HEK293 (cell line): ENCODE measurements at regions not wholly inside any gene's neighbourhood (a gene's known extent, or its start where the extent isn't known, plus 50 kb on each side); places are given as distances from the start of the nearest gene placed in this dataset.

Source experiments
- BCL11B ChIP-seq: fragments of 450-650 bp; formaldehyde crosslinking; IDR thresholded peaks from 2 replicates; pipeline ENCODE4 v1.5.1; 2016; ENCODE audit warnings: low read depth, missing biosample characterization, missing genetic modification characterization
- TRIM28 ChIP-seq: IDR thresholded peaks from 2 replicates; pipeline ENCODE4 v1.6.1; 2011; ENCODE audit warnings: low read length, control low read depth, borderline replicate concordance
- ZBTB7A ChIP-seq: fragments of 450-650 bp; formaldehyde crosslinking; IDR thresholded peaks from 2 replicates; pipeline ENCODE4 v1.5.1; 2016; ENCODE audit warnings: low read depth, missing biosample characterization, missing genetic modification characterization
- ZIC2 ChIP-seq: fragments of 450-650 bp; formaldehyde crosslinking; IDR thresholded peaks from 2 replicates; pipeline ENCODE4 v1.5.1; 2016; ENCODE audit warnings: missing biosample characterization, missing genetic modification characterization
- ZNF274 ChIP-seq, 2 experiments: fragments of 200-500 bp in 1 of 2; fragments of 450-650 bp in 1 of 2; sonication (Bioruptor generic) in 1 of 2; formaldehyde crosslinking in 1 of 2; IDR thresholded peaks; 2 replicates each; pipeline versions ENCODE4 v1.5.1 to v1.6.1; 2014 to 2016; ENCODE audit warnings: borderline replicate concordance in 1 of 2, inconsistent platforms in 1 of 2, low read length in 1 of 2, missing biosample characterization in 1 of 2, missing genetic modification characterization in 1 of 2
- ZNF404 ChIP-seq: fragments of 450-650 bp; formaldehyde crosslinking; IDR thresholded peaks from 2 replicates; pipeline ENCODE4 v1.5.1; 2017; ENCODE audit warnings: missing biosample characterization, missing genetic modification characterization
- ZNF558 ChIP-seq: fragments of 450-650 bp; formaldehyde crosslinking; IDR thresholded peaks from 2 replicates; pipeline ENCODE4 v1.5.1; 2016; ENCODE audit warnings: missing biosample characterization, missing genetic modification characterization
- ZNF571 ChIP-seq: fragments of 450-650 bp; formaldehyde crosslinking; IDR thresholded peaks from 2 replicates; pipeline ENCODE4 v1.5.0; 2017; ENCODE audit warnings: missing biosample characterization, missing genetic modification characterization
- ZNF76 ChIP-seq: fragments of 450-650 bp; formaldehyde crosslinking; IDR thresholded peaks from 2 replicates; pipeline ENCODE4; 2016; ENCODE audit warnings: low read depth, missing biosample characterization, missing genetic modification characterization, borderline replicate concordance
- TF ChIP-seq, protein P1 (sequence below): fragments of 450-650 bp; formaldehyde crosslinking; IDR thresholded peaks from 2 replicates; pipeline ENCODE4 v1.5.1; 2017; ENCODE audit warnings: missing biosample characterization, missing genetic modification characterization
- TF ChIP-seq, protein P2 (sequence below): fragments of 450-650 bp; formaldehyde crosslinking; IDR thresholded peaks from 2 replicates; pipeline ENCODE4 v1.5.1; 2016; ENCODE audit warnings: missing biosample characterization, missing genetic modification characterization
- TF ChIP-seq, protein P3 (sequence below): fragments of 450-650 bp; formaldehyde crosslinking; conservative IDR thresholded peaks from 2 replicates; pipeline ENCODE4 v1.5.1; 2016; ENCODE audit warnings: low read depth, missing biosample characterization, missing genetic modification characterization
- TF ChIP-seq, protein P4 (sequence below): fragments of 450-650 bp; formaldehyde crosslinking; IDR thresholded peaks from 2 replicates; pipeline ENCODE4 v1.5.1; 2016; ENCODE audit warnings: missing biosample characterization, missing genetic modification characterization

DNA sequence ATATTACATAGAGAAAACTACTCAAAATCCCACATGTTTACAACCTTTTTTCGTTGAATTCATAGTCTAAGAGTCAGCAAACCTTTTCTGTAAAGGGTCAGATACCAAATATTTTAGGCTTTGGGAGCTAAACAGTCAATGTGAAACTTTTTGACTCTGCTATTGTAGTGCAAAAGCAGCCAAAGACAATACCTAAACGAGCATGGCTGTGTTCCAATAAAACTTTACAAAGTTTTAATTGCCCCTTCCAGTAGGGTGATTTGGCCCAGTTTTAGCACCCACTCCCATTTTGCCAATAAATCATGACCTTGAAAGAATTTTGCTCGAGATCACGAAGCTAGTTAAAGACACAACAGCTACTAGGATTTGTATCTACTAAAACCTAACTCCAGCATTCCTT, 147.2 kb downstream of the ANKRD50 start:
- TF ChIP-seq, protein P1, sequence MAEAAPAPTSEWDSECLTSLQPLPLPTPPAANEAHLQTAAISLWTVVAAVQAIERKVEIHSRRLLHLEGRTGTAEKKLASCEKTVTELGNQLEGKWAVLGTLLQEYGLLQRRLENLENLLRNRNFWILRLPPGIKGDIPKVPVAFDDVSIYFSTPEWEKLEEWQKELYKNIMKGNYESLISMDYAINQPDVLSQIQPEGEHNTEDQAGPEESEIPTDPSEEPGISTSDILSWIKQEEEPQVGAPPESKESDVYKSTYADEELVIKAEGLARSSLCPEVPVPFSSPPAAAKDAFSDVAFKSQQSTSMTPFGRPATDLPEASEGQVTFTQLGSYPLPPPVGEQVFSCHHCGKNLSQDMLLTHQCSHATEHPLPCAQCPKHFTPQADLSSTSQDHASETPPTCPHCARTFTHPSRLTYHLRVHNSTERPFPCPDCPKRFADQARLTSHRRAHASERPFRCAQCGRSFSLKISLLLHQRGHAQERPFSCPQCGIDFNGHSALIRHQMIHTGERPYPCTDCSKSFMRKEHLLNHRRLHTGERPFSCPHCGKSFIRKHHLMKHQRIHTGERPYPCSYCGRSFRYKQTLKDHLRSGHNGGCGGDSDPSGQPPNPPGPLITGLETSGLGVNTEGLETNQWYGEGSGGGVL (tag by site-specific recombination) = no peak
- TF ChIP-seq ZNF274 (IDR thresholded peaks at IDR 0.05; ENCODE audit: low read length) = no peak
- TF ChIP-seq ZNF274 (tag by site-specific recombination; IDR thresholded peaks at IDR 0.05; ENCODE audit: borderline replicate concordance) = no peak
- TF ChIP-seq, protein P2, sequence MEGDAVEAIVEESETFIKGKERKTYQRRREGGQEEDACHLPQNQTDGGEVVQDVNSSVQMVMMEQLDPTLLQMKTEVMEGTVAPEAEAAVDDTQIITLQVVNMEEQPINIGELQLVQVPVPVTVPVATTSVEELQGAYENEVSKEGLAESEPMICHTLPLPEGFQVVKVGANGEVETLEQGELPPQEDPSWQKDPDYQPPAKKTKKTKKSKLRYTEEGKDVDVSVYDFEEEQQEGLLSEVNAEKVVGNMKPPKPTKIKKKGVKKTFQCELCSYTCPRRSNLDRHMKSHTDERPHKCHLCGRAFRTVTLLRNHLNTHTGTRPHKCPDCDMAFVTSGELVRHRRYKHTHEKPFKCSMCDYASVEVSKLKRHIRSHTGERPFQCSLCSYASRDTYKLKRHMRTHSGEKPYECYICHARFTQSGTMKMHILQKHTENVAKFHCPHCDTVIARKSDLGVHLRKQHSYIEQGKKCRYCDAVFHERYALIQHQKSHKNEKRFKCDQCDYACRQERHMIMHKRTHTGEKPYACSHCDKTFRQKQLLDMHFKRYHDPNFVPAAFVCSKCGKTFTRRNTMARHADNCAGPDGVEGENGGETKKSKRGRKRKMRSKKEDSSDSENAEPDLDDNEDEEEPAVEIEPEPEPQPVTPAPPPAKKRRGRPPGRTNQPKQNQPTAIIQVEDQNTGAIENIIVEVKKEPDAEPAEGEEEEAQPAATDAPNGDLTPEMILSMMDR = no peak
- TF ChIP-seq ZNF571 = no peak
- TF ChIP-seq ZNF558 = no peak
- TF ChIP-seq, protein P3, sequence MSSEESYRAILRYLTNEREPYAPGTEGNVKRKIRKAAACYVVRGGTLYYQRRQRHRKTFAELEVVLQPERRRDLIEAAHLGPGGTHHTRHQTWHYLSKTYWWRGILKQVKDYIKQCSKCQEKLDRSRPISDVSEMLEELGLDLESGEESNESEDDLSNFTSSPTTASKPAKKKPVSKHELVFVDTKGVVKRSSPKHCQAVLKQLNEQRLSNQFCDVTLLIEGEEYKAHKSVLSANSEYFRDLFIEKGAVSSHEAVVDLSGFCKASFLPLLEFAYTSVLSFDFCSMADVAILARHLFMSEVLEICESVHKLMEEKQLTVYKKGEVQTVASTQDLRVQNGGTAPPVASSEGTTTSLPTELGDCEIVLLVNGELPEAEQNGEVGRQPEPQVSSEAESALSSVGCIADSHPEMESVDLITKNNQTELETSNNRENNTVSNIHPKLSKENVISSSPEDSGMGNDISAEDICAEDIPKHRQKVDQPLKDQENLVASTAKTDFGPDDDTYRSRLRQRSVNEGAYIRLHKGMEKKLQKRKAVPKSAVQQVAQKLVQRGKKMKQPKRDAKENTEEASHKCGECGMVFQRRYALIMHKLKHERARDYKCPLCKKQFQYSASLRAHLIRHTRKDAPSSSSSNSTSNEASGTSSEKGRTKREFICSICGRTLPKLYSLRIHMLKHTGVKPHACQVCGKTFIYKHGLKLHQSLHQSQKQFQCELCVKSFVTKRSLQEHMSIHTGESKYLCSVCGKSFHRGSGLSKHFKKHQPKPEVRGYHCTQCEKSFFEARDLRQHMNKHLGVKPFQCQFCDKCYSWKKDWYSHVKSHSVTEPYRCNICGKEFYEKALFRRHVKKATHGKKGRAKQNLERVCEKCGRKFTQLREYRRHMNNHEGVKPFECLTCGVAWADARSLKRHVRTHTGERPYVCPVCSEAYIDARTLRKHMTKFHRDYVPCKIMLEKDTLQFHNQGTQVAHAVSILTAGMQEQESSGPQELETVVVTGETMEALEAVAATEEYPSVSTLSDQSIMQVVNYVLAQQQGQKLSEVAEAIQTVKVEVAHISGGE (tag by site-specific recombination) = no peak
- TF ChIP-seq TRIM28 = no peak
- TF ChIP-seq, protein P4, sequence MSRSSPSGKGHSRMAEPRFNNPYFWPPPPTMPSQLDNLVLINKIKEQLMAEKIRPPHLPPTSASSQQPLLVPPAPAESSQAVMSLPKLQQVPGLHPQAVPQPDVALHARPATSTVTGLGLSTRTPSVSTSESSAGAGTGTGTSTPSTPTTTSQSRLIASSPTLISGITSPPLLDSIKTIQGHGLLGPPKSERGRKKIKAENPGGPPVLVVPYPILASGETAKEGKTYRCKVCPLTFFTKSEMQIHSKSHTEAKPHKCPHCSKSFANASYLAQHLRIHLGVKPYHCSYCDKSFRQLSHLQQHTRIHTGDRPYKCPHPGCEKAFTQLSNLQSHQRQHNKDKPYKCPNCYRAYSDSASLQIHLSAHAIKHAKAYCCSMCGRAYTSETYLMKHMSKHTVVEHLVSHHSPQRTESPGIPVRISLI (tag by site-specific recombination) = no peak
- no peak for TF ChIP-seq ZIC2 (tag by site-specific recombination)
- TF ChIP-seq ZBTB7A (tag by site-specific recombination) = no peak
- no peak for TF ChIP-seq ZNF76 (tag by site-specific recombination)
- no peak for TF ChIP-seq ZNF404 (tag by site-specific recombination)
- no peak for TF ChIP-seq BCL11B (tag by site-specific recombination)
